GM23338 (cell line): ENCODE measurements at regions not wholly inside any gene's neighbourhood (a gene's known extent, or its start where the extent isn't known, plus 50 kb on each side); places are given as distances from the start of the nearest gene placed in this dataset.

ENCODE experiments used
- ATAC-seq: fragments of 200-7000 bp; cut with Tn5 transposase; 3 replicates; pipeline ENCODE4 v1.9.1; 2020
- DNase-seq: peaks from one replicate; pipeline ENCODE4 v3.0.0-alpha.2; 2015; ENCODE audit warnings: low spot score
- H2AFZ ChIP-seq: fragments of 200-600 bp; sonication (generic); 2 replicates; pipeline ENCODE4 v1.8.0; 2016; ENCODE audit warnings: antibody characterized with exemption, mild to moderate bottlenecking, moderate library complexity
- H3F3A ChIP-seq: fragments of 200-600 bp; sonication (generic); replicated peaks from 2 replicates; pipeline ENCODE4 v1.8.0; 2017; ENCODE audit warnings: antibody characterized with exemption, mixed run types, low read depth
- H3K27ac ChIP-seq: fragments of 200-600 bp; sonication (generic); 2 replicates; pipeline ENCODE4 v1.6.1; 2016; ENCODE audit warnings: low read depth
- H3K27me3 ChIP-seq: fragments of 200-600 bp; sonication (generic); 2 replicates; pipeline ENCODE4 v1.8.0; 2016; ENCODE audit warnings: mild to moderate bottlenecking, mixed run types, moderate library complexity; ENCODE audit not compliant: insufficient read depth
- H3K36me3 ChIP-seq: fragments of 200-600 bp; sonication (generic); 2 replicates; pipeline ENCODE4 v1.8.0; 2016; ENCODE audit warnings: mild to moderate bottlenecking; ENCODE audit not compliant: insufficient read depth
- H3K4me1 ChIP-seq: fragments of 200-600 bp; sonication (generic); 2 replicates; pipeline ENCODE4 v1.8.0; 2016; ENCODE audit warnings: mild to moderate bottlenecking, moderate library complexity; ENCODE audit not compliant: insufficient read depth
- H3K4me2 ChIP-seq: fragments of 200-600 bp; sonication (generic); 2 replicates; pipeline ENCODE4 v1.7.1; 2017; ENCODE audit warnings: mixed run types
- H3K4me3 ChIP-seq: fragments of 200-600 bp; sonication (generic); 2 replicates; pipeline ENCODE4 v1.6.1; 2016; ENCODE audit warnings: mixed run types
- H3K79me2 ChIP-seq: fragments of 200-600 bp; sonication (generic); replicated peaks from 2 replicates; pipeline ENCODE4 v1.8.0; 2017; ENCODE audit warnings: mild to moderate bottlenecking; ENCODE audit not compliant: insufficient read depth
- H3K9me2 ChIP-seq: fragments of 200-600 bp; sonication (generic); 2 replicates; pipeline ENCODE4 v1.8.0; 2017; ENCODE audit not compliant: insufficient read depth
- H4K20me1 ChIP-seq: fragments of 200-600 bp; sonication (generic); replicated peaks from 2 replicates; pipeline ENCODE4 v1.8.0; 2017; ENCODE audit warnings: mild to moderate bottlenecking; ENCODE audit not compliant: insufficient read depth
- H3K27ac Mint-ChIP-seq: 2 replicates; pipeline ENCODE4 v1.8.0; 2020; ENCODE audit warnings: inconsistent platforms, mild to moderate bottlenecking, moderate library complexity, mixed read lengths
- H3K27me3 Mint-ChIP-seq: 3 replicates; pipeline ENCODE4 v1.8.0; 2022; ENCODE audit warnings: low read depth, mild to moderate bottlenecking, moderate library complexity, mixed read lengths, inconsistent platforms; ENCODE audit not compliant: insufficient read depth, poor library complexity
- H3K36me3 Mint-ChIP-seq: 3 replicates; pipeline ENCODE4 v1.8.0; 2021; ENCODE audit warnings: low read depth, mild to moderate bottlenecking, inconsistent platforms, moderate library complexity, mixed read lengths
- H3K4me1 Mint-ChIP-seq: 3 replicates; pipeline ENCODE4 v1.8.0; 2020; ENCODE audit warnings: mild to moderate bottlenecking, inconsistent platforms, mixed read lengths
- H3K4me3 Mint-ChIP-seq: 3 replicates; pipeline ENCODE4 v1.8.0; 2021; ENCODE audit warnings: moderate library complexity, mild to moderate bottlenecking, inconsistent platforms, mixed read lengths
- H3K9me3 Mint-ChIP-seq: 3 replicates; pipeline ENCODE4 v1.8.0; 2020; ENCODE audit warnings: moderate library complexity, mild to moderate bottlenecking, inconsistent platforms, mixed read lengths
- CREB1 ChIP-seq: fragments of 250-450 bp; sonication (Bioruptor Pico); IDR thresholded peaks from 2 replicates; pipeline ENCODE4 v1.5.0; 2020; ENCODE audit warnings: low read depth, mild to moderate bottlenecking, moderate library complexity
- CTCF ChIP-seq, 2 experiments: fragments of 200-600 bp in 1 of 2; sonication (generic) in 1 of 2; conservative IDR thresholded peaks; 2 replicates each; pipeline versions ENCODE4 v1.5.1 to v1.6.1; 2016 to 2017; ENCODE audit warnings: antibody characterized with exemption in 2 of 2, low read depth in 2 of 2, mild to moderate bottlenecking in 2 of 2, moderate library complexity in 1 of 2
- ETS1 ChIP-seq: IDR thresholded peaks from 2 replicates; pipeline ENCODE4 v1.6.1; 2016; ENCODE audit warnings: antibody characterized with exemption
- EZH2 ChIP-seq: fragments of 200-600 bp; sonication (generic); IDR thresholded peaks from one replicate; pipeline ENCODE4 v1.8.0; 2017; ENCODE audit warnings: antibody characterized with exemption, mild to moderate bottlenecking, low read depth; ENCODE audit not compliant: unreplicated experiment
- JUNB ChIP-seq: IDR thresholded peaks from one replicate; pipeline ENCODE4 v1.6.1; 2016; ENCODE audit warnings: antibody characterized with exemption; ENCODE audit not compliant: unreplicated experiment
- NANOG ChIP-seq: IDR thresholded peaks from 2 replicates; pipeline ENCODE4 v1.6.1; 2016; ENCODE audit warnings: antibody characterized with exemption, borderline replicate concordance
- POLR2AphosphoS5 ChIP-seq: IDR thresholded peaks from 2 replicates; pipeline ENCODE4 v1.6.1; 2016; ENCODE audit warnings: antibody characterized with exemption, low read depth
- REST ChIP-seq: IDR thresholded peaks from one replicate; pipeline ENCODE4 v1.6.1; 2018; ENCODE audit warnings: antibody characterized with exemption; ENCODE audit not compliant: unreplicated experiment
- STAT1 ChIP-seq: IDR thresholded peaks from one replicate; pipeline ENCODE4 v1.6.1; 2016; ENCODE audit warnings: antibody characterized with exemption; ENCODE audit not compliant: unreplicated experiment
- ZNF114 ChIP-seq: fragments of 250-450 bp; sonication (Bioruptor Pico); IDR thresholded peaks from 2 replicates; pipeline ENCODE4 v1.5.0; 2020; ENCODE audit warnings: mild to moderate bottlenecking, moderate library complexity
- ZNF462 ChIP-seq: fragments of 250-450 bp; sonication (Bioruptor Pico); IDR thresholded peaks from 2 replicates; pipeline ENCODE4 v1.5.0; 2020; ENCODE audit warnings: mild to moderate bottlenecking, moderate library complexity

GRCh38 chr10:44056967-44057805 is 327.7 kb downstream of the CXCL12 start (continued):
- TF ChIP-seq ETS1 = no peak
- no peak for TF ChIP-seq EZH2
- no peak for TF ChIP-seq CREB1 (CRISPR knock-in tag)
- TF ChIP-seq POLR2AphosphoS5 = no peak
- no peak for TF ChIP-seq STAT1
- TF ChIP-seq REST = no peak

GRCh38 chr10:44056206-44056605 is 328.7 kb downstream of the CXCL12 start:
- Mint-ChIP-seq H3K4me1 (no peaks in the 10 kb centered on the region; the same call in 2 of the 3 replicates), H3K27me3 (peaks cover 3% of the 10 kb centered on the region), H3K4me3 (no peak overlapping the region), H3K36me3 (no peaks in the 10 kb centered on the region), H3K9me3 (no peaks in the 10 kb centered on the region), H3K27ac (no peak overlapping the region)
- Histone ChIP-seq H3K27me3 (no peaks in the 10 kb centered on the region), H3K79me2 (no peaks in the 10 kb centered on the region), H3K4me3 (no peak overlapping the region), H3K4me1 (no peaks in the 10 kb centered on the region), H3F3A (no peaks in the 10 kb centered on the region), H3K9me2 (0 out of 2 replicates have a peak, but pooled peaks cover 10% of the 10 kb centered on the region), H2AFZ (no peak overlapping the region), H3K27ac (no peak overlapping the region), H3K4me2 (no peak overlapping the region), H3K36me3 (no peaks in the 10 kb centered on the region), H4K20me1 (no peaks in the 10 kb centered on the region)
- ATAC-seq (no peak), DNase-seq (no peak)
- TF ChIP-seq CTCF (conservative IDR thresholded peaks at IDR 0.05; ENCODE audit: low read depth in 2 of 2) (no peak), NANOG (no peak), ZNF114 (CRISPR knock-in tag) (no peak), JUNB (no peak), ETS1 (no peak), ZNF462 (CRISPR knock-in tag) (no peak)
